Eye (tissue), 1 donor: ENCODE measurements at regions not wholly inside any gene's neighbourhood (a gene's known extent, or its start where the extent isn't known, plus 50 kb on each side); places are given as distances from the start of the nearest gene placed in this dataset.

Experiments
- DNase-seq: peaks from one replicate; pipeline ENCODE4 v3.0.0-alpha.2; 2015

- DNase-seq, result no peak
Observed at GRCh38 chr11:104404231-104405175, 240.6 kb upstream of the PDGFD start.

GRCh38 chr11:104402812-104403521, 239.0 kb upstream of the PDGFD start:
- no peak for DNase-seq

GRCh38 chr11:104394508-104394907, 230.6 kb upstream of the PDGFD start:
- DNase-seq, result no peak

GRCh38 chr11:104390651-104391050, 226.7 kb upstream of the PDGFD start:
- DNase-seq, result peak; percentile 56

- DNase-seq, result no peak
Observed at GRCh38 chr11:104385884-104386283, 221.9 kb upstream of the PDGFD start.

GRCh38 chr11:104380358-104380757, 216.4 kb upstream of the PDGFD start:
- DNase-seq, result no peak

- DNase-seq, result no peak
Observed at GRCh38 chr11:104372111-104372510, 208.2 kb upstream of the PDGFD start.

GRCh38 chr11:104370478-104370877, 206.5 kb upstream of the PDGFD start:
- DNase-seq, result no peak

GRCh38 chr11:104369761-104370160, 205.8 kb upstream of the PDGFD start:
- DNase-seq, result no peak

- no peak for DNase-seq
Observed at GRCh38 chr11:104366321-104366734, 202.4 kb upstream of the PDGFD start.

GRCh38 chr11:104365676-104366075, 201.7 kb upstream of the PDGFD start:
- no peak for DNase-seq

- DNase-seq, result no peak
Observed at GRCh38 chr11:104361975-104362374, 198.0 kb upstream of the PDGFD start.

GRCh38 chr11:104352036-104352435, 188.1 kb upstream of the PDGFD start:
- DNase-seq, result no peak

- DNase-seq, result no peak
Observed at GRCh38 chr11:104343578-104343977, 179.6 kb upstream of the PDGFD start.

- no peak for DNase-seq
Observed at GRCh38 chr11:104340590-104340989, 176.6 kb upstream of the PDGFD start.

GRCh38 chr11:104339380-104339831, 175.5 kb upstream of the PDGFD start:
- DNase-seq, result no peak

GRCh38 chr11:104338186-104338585, 174.2 kb upstream of the PDGFD start:
- DNase-seq, result no peak

- no peak for DNase-seq
Observed at GRCh38 chr11:104337273-104337672, 173.3 kb upstream of the PDGFD start.

- no peak for DNase-seq
Observed at GRCh38 chr11:104333977-104334376, 170.0 kb upstream of the PDGFD start.

GRCh38 chr11:104332110-104332509, 168.2 kb upstream of the PDGFD start:
- DNase-seq, result no peak

- no peak for DNase-seq
Observed at GRCh38 chr11:104329078-104329665, 165.2 kb upstream of the PDGFD start.

- DNase-seq, result peak; percentile 16
Observed at GRCh38 chr11:104328512-104328907, 164.6 kb upstream of the PDGFD start.

GRCh38 chr11:104327861-104328511, 164.0 kb upstream of the PDGFD start:
- DNase-seq, result no peak
